Vagina (tissue), 2 donors: ENCODE measurements at regions not wholly inside any gene's neighbourhood (a gene's known extent, or its start where the extent isn't known, plus 50 kb on each side); places are given as distances from the start of the nearest gene placed in this dataset.

Source experiments
- DNase-seq, 2 donors: peaks; one replicate each; pipeline ENCODE4 v3.0.0-alpha.2; 2017; ENCODE audit errors: extremely low spot score in 2 of 2
- H3K27ac ChIP-seq: fragments of 200-600 bp; sonication (generic); one replicate; pipeline ENCODE4 v1.5.1; 2019
- H3K27me3 ChIP-seq: fragments of 200-600 bp; sonication (generic); one replicate; pipeline ENCODE4 v1.5.1; 2019
- H3K36me3 ChIP-seq, 2 donors: fragments of 200-600 bp; sonication (generic); one replicate each; pipeline ENCODE4 v1.5.1; 2017 to 2019
- H3K4me1 ChIP-seq: fragments of 200-600 bp; sonication (generic); one replicate; pipeline ENCODE4 v1.5.1; 2019
- H3K4me3 ChIP-seq, 2 donors: fragments of 200-600 bp; sonication (generic); 1 replicate in 1 of 2; 2 replicates in 1 of 2; pipeline ENCODE4 v1.5.1; 2016 to 2019
- H3K9me3 ChIP-seq: fragments of 200-600 bp; sonication (generic); one replicate; pipeline ENCODE4 v1.5.1; 2019
- CTCF ChIP-seq, 3 experiments: fragments of 450-650 bp in 2 of 3; fragments of 200-600 bp in 1 of 3; sonication (generic) in 1 of 3; IDR thresholded peaks; one replicate each; pipeline ENCODE4 v1.5.1; 2017 to 2019; ENCODE audit warnings: antibody characterized with exemption in 3 of 3, mild to moderate bottlenecking in 2 of 3, moderate library complexity in 2 of 3
- POLR2A ChIP-seq, 2 donors: fragments of 450-650 bp; IDR thresholded peaks; one replicate each; pipeline ENCODE4 v1.6.1; 2017; ENCODE audit warnings: antibody characterized with exemption in 2 of 2, mild to moderate bottlenecking in 2 of 2, moderate library complexity in 2 of 2
- POLR2AphosphoS5 ChIP-seq, 2 donors: sonication (generic); formaldehyde crosslinking; IDR thresholded peaks; one replicate each; pipeline ENCODE4 v1.9.0; 2017; ENCODE audit warnings: antibody characterized with exemption in 2 of 2, mild to moderate bottlenecking in 2 of 2, low read depth in 1 of 2; ENCODE audit not compliant: insufficient read depth in 1 of 2
- intact Hi-C: fragments of 100-400 bp; cut with DNase I; formaldehyde crosslinking; loops from one replicate; pipeline ENCODE4 v1.15.1; 2023

DNA sequence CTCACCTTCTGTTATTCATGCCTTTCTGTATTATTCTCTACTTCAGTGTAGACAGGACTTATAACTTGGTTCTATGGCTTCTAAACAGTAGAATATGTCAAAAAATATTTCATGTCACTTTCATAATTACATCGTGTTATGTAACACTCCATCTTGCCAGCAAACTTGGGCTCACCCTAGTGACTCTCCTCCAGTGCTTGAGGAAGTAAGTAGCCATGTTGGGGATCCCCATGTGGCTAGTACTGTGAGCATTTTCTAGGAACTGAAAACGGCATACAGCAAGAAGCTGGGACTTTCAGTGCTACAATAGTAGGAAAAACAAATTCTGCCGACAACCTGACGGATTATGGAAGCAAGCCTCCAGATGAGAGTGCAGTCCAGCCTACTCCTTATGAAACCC, 495.6 kb downstream of the SLITRK6 start:
- Histone ChIP-seq H3K27me3 (no peaks in the 10 kb centered on the region), H3K36me3 (no peaks in the 10 kb centered on the region), H3K4me1 (no peaks in the 10 kb centered on the region), H3K27ac (no peak overlapping the region), H3K9me3 (no peaks in the 10 kb centered on the region), H3K4me3 (no peak overlapping the region)
- no peak for DNase-seq
- no peak for TF ChIP-seq POLR2AphosphoS5 (IDR thresholded peaks at IDR 0.05; ENCODE audit: insufficient read depth in 1 of 2, low read depth in 1 of 2)
- no peak for TF ChIP-seq CTCF (IDR thresholded peaks at IDR 0.05)
- no peak for TF ChIP-seq POLR2A (IDR thresholded peaks at IDR 0.05)
- intact Hi-C loops, result no loop called here

GRCh38 chr13:85298387-85298924, 500.8 kb downstream of the SLITRK6 start:
- TF ChIP-seq POLR2AphosphoS5 (IDR thresholded peaks at IDR 0.05; ENCODE audit: insufficient read depth in 1 of 2, low read depth in 1 of 2), result no peak
- no peak for TF ChIP-seq CTCF (IDR thresholded peaks at IDR 0.05)
- no peak for TF ChIP-seq POLR2A (IDR thresholded peaks at IDR 0.05)
- Histone ChIP-seq H3K36me3 (no peaks in the 10 kb centered on the region), H3K4me1 (no peaks in the 10 kb centered on the region), H3K9me3 (no peaks in the 10 kb centered on the region), H3K4me3 (no peak overlapping the region), H3K27me3 (no peaks in the 10 kb centered on the region), H3K27ac (no peak overlapping the region)
- intact Hi-C loops, result no loop called here
- DNase-seq, result no peak

DNA sequence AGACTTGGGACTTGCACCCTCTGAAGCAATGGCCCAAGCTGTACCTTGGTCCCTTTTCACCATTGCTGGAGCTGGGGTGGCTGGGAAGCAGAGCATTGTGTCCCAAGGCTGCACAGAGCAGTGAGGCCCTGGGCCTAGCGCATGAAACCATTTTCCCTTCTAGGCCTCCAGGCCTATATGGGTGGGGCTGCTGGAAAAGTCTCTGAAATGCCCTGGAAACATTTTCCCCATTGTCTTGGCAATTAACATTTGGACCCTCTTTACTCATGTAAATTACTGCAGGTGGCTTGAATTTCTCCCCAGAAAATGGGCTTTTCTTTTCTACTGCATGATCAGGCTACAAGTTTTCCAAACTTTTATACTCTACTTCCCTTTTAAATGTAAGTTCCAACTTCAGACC, 510.5 kb downstream of the SLITRK6 start:
- H3K27me3 ChIP-seq, result no peaks in the 10 kb centered on the region
- intact Hi-C loops, result no loop called here
- no peaks in the 10 kb centered on the region for H3K4me1 ChIP-seq
- no peaks in the 10 kb centered on the region for H3K9me3 ChIP-seq
- no peaks in the 10 kb centered on the region for H3K36me3 ChIP-seq
- H3K27ac ChIP-seq, result no peak overlapping the region
- no peak for TF ChIP-seq POLR2A (IDR thresholded peaks at IDR 0.05)
- no peak for TF ChIP-seq CTCF (IDR thresholded peaks at IDR 0.05)
- TF ChIP-seq POLR2AphosphoS5 (IDR thresholded peaks at IDR 0.05; ENCODE audit: insufficient read depth in 1 of 2, low read depth in 1 of 2), result no peak
- no peak for DNase-seq
- H3K4me3 ChIP-seq, result no peak overlapping the region

- intact Hi-C loops, result no loop called here
- DNase-seq, result no peak
- H3K27ac ChIP-seq, result no peak overlapping the region
- H3K36me3 ChIP-seq, result no peaks in the 10 kb centered on the region
- H3K4me1 ChIP-seq, result no peaks in the 10 kb centered on the region
- no peaks in the 10 kb centered on the region for H3K9me3 ChIP-seq
- H3K4me3 ChIP-seq, result no peak overlapping the region
- TF ChIP-seq CTCF (IDR thresholded peaks at IDR 0.05) (no peak), POLR2A (IDR thresholded peaks at IDR 0.05) (no peak), POLR2AphosphoS5 (IDR thresholded peaks at IDR 0.05; ENCODE audit: insufficient read depth in 1 of 2, low read depth in 1 of 2) (no peak)
- no peaks in the 10 kb centered on the region for H3K27me3 ChIP-seq
These were observed 511.7 kb downstream of the SLITRK6 start for GRCh38 chr13:85287528-85287927.

GRCh38 chr13:85286081-85286480, 513.1 kb downstream of the SLITRK6 start:
- Histone ChIP-seq H3K4me1 (no peaks in the 10 kb centered on the region), H3K36me3 (no peaks in the 10 kb centered on the region), H3K9me3 (no peaks in the 10 kb centered on the region), H3K4me3 (no peak overlapping the region), H3K27ac (no peak overlapping the region), H3K27me3 (no peaks in the 10 kb centered on the region)
- DNase-seq, result no peak
- intact Hi-C loops, result no loop called here
- TF ChIP-seq POLR2AphosphoS5 (IDR thresholded peaks at IDR 0.05; ENCODE audit: insufficient read depth in 1 of 2, low read depth in 1 of 2) (no peak), POLR2A (IDR thresholded peaks at IDR 0.05) (no peak)
